ENCODE measurements at regions not wholly inside any gene's neighbourhood (a gene's known extent, or its start where the extent isn't known, plus 50 kb on each side); places are given as distances from the start of the nearest gene placed in this dataset.

GRCh38 chr13:31945202-31945961 is 86.2 kb upstream of the FRY start:
- Histone ChIP-seq H3K4me3 (ENCODE audit: low read depth, low read length) (peak overlapping the region; percentile 18), H3K27ac (no peak overlapping the region)
- TF ChIP-seq CTCF (IDR thresholded peaks at IDR 0.05): no peak

GRCh38 chr13:31946091-31946770 is 85.3 kb upstream of the FRY start:
- Histone ChIP-seq H3K36me3 (ENCODE audit: control insufficient read depth, insufficient read depth, low read length) (no peaks in the 10 kb centered on the region), H3K27ac (no peak overlapping the region), H2AFZ (no peak overlapping the region), H3K4me1 (peaks cover 3% of the 10 kb centered on the region), H3K4me3 (ENCODE audit: low read depth, low read length) (peak overlapping the region; percentile 18), H3K9me3 (ENCODE audit: control insufficient read depth, low read length) (no peaks in the 10 kb centered on the region), H3K27me3 (ENCODE audit: control insufficient read depth, insufficient read depth, low read length) (no peaks in the 10 kb centered on the region), H3K9ac (no peak overlapping the region), H3K4me2 (ENCODE audit: low read length) (peak overlapping the region; percentile 61), H3K79me2 (no peaks in the 10 kb centered on the region)
- TF ChIP-seq CTCF (IDR thresholded peaks at IDR 0.05): no peak

More at GRCh38 chr13:31945202-31945961, 86.2 kb upstream of the FRY start:
- Histone ChIP-seq H3K9me3 (ENCODE audit: control insufficient read depth, low read length) (no peaks in the 10 kb centered on the region), H3K27me3 (ENCODE audit: control insufficient read depth, insufficient read depth, low read length) (no peaks in the 10 kb centered on the region), H3K9ac (no peak overlapping the region), H3K79me2 (no peaks in the 10 kb centered on the region), H3K4me1 (peaks cover 3% of the 10 kb centered on the region), H2AFZ (peak overlapping the region; percentile 38), H3K4me2 (ENCODE audit: low read length) (peak overlapping the region; percentile 61), H3K36me3 (ENCODE audit: control insufficient read depth, insufficient read depth, low read length) (no peaks in the 10 kb centered on the region)

- Histone ChIP-seq H3K27ac (no peak overlapping the region), H3K4me1 (peaks cover 3% of the 10 kb centered on the region), H3K27me3 (ENCODE audit: control insufficient read depth, insufficient read depth, low read length) (no peaks in the 10 kb centered on the region), H3K9ac (no peak overlapping the region), H3K79me2 (no peaks in the 10 kb centered on the region), H3K9me3 (ENCODE audit: control insufficient read depth, low read length) (no peaks in the 10 kb centered on the region), H3K4me2 (ENCODE audit: low read length) (no peak overlapping the region), H3K4me3 (ENCODE audit: low read depth, low read length) (no peak overlapping the region), H3K36me3 (ENCODE audit: control insufficient read depth, insufficient read depth, low read length) (no peaks in the 10 kb centered on the region), H2AFZ (no peak overlapping the region)
- TF ChIP-seq CTCF (IDR thresholded peaks at IDR 0.05): no peak
Observed at GRCh38 chr13:31947105-31947504, 84.5 kb upstream of the FRY start.

GRCh38 chr13:31947506-31947905 is 84.1 kb upstream of the FRY start:
- no peak overlapping the region for H3K9ac ChIP-seq
- no peaks in the 10 kb centered on the region for H3K27me3 ChIP-seq (ENCODE audit: control insufficient read depth, insufficient read depth, low read length)
- H3K4me3 ChIP-seq (ENCODE audit: low read depth, low read length): no peak overlapping the region
- H3K36me3 ChIP-seq (ENCODE audit: control insufficient read depth, insufficient read depth, low read length): no peaks in the 10 kb centered on the region
- H3K9me3 ChIP-seq (ENCODE audit: control insufficient read depth, low read length): no peaks in the 10 kb centered on the region
- no peak overlapping the region for H2AFZ ChIP-seq
- H3K27ac ChIP-seq: no peak overlapping the region
- H3K79me2 ChIP-seq: no peaks in the 10 kb centered on the region
- peaks cover 3% of the 10 kb centered on the region for H3K4me1 ChIP-seq
- no peak for TF ChIP-seq CTCF (IDR thresholded peaks at IDR 0.05)
- H3K4me2 ChIP-seq (ENCODE audit: low read length): no peak overlapping the region
